Fibroblast of skin of back (primary cell): ENCODE measurements at regions not wholly inside any gene's neighbourhood (a gene's known extent, or its start where the extent isn't known, plus 50 kb on each side); places are given as distances from the start of the nearest gene placed in this dataset.
"Not testable (repeated sequence)": the region's sequence is repeated elsewhere in the genome, so short reads cannot be mapped to it uniquely, and the experiment has no call there.

ENCODE experiments used
- DNase-seq: peaks from one replicate; pipeline ENCODE4 v3.0.0-alpha.2; 2013

- no peak for DNase-seq
These were observed 327.5 kb upstream of the SPHKAP start for GRCh38 chr2:228509021-228509420.

GRCh38 chr2:228507870-228508269 is 326.4 kb upstream of the SPHKAP start:
- no peak for DNase-seq

- DNase-seq, result no peak
These were observed 325.8 kb upstream of the SPHKAP start for GRCh38 chr2:228507231-228507824.

DNA sequence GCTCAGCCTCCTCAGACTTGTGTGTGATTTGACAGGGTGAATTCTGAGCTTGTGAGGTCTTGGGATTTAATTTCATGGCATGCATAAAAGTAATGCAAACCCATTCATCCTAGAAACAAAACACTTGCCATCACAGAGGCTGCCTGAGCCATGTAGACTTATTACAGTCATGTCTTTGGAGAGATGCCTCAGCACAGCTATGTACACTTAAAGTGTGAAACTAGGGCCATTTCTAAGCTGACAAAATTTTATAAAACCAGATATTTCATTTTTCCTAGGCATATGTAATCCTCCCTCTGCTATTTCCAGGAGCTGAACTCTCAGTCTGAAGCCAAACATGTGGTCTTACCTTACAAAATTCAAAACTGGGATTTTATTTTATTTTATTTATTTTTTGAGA is 322.2 kb upstream of the SPHKAP start:
- no peak for DNase-seq

GRCh38 chr2:228493852-228494251 is 312.4 kb upstream of the SPHKAP start:
- no peak for DNase-seq

- no peak for DNase-seq
These were observed 297.5 kb upstream of the SPHKAP start for GRCh38 chr2:228479014-228479413.

DNA sequence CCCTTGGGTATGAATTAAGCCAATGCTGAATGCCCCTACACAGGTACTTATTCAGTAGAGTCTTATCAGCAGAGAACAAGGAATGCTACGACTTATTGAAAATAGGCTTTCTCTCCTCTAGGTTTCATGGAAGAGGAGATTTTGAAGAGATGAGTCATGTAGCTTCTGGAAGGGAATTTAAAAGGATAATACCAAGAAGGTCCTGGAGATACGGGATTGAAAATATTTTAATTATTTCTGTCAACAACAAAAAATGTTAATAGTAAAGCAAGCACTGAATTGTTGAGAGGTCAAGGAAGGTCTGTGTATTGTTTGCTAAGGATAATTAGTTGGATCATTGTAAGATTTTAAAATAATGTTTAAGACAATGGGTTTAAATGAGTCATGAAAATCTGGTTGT is 293.0 kb upstream of the SPHKAP start:
- DNase-seq, result peak; percentile 0

- no peak for DNase-seq
These were observed 288.2 kb upstream of the SPHKAP start for GRCh38 chr2:228469721-228470120.

DNA sequence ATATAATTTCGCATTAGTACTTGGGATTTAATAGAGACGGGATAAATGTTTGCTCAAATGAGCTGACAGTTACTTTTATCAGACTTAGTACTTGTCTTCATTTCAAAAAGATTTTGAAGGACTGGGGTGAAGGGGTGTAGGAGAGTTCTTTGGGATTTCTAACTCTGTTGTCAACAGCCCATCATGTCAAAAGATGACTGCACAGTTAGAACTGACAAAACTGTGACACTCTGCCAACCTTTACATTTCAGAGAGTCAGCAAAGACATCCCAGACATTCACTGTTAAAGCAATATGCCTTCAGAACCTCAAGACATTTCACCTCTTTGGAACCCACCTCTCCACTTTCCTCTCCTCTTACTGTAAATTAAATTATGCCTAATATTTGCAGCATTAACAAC is 285.4 kb upstream of the SPHKAP start:
- no peak for DNase-seq

DNA sequence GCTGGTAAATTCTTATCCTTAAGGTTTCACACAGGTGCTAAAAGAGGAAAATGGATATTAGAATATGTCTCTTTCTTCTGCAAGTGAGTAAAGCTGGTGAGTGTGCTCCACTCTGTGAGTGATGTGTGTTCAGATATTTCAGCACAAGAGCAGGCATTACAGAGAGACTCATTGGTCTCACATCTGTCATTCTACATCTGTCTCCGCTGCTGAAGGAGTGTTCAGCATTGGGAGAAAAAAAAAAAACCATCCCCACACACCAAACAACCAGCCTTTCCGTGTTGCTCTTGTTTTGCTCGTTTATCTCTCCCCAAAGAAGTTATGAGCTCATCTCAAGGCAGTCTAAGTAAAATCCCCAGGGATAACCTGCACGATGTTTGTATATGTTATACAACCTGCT is 283.9 kb upstream of the SPHKAP start:
- no peak for DNase-seq

- DNase-seq, result no peak
These were observed 276.9 kb upstream of the SPHKAP start for GRCh38 chr2:228458364-228458763.

GRCh38 chr2:228447266-228447915 is 265.9 kb upstream of the SPHKAP start:
- DNase-seq, result no peak

- no peak for DNase-seq
These were observed 265.2 kb upstream of the SPHKAP start for GRCh38 chr2:228446734-228447133.

DNA sequence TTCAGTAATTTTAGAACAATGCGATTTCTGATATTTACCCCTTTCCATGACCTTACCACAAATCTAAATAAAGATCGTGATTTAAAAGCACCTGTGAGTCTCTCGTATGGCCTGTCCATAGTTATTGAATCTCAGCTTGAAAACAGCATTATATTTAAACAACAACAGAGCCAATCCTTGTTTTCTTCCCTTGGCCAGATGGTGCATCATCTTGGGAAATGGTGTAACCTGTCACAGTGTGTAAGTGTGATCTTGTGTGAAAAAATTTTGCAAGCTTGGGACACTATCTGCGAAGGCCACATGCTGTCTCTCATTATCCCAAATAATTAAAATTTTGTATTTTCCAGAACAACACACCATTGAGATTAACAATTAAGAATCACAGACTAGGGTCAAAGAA is 262.7 kb upstream of the SPHKAP start:
- DNase-seq, result no peak

DNA sequence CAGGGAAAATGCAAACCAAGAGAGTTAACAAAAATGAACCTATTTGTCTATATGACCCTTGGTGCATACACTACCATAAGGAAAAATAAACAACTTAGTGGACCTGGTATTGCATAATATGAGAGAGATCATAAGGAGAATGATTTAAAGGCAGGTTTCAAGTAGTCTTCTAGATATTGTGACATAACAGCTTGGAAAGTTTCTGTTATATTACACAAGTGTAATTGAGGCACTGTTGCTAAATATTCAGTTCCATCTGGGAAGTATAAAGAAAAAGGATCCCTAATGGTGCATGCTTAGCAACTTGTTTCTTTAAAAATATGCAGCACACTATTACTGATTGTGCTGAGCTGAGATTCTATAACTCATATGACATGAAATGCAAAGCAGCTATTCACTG is 252.2 kb upstream of the SPHKAP start:
- DNase-seq, result no peak

- DNase-seq, result no peak
These were observed 250.6 kb upstream of the SPHKAP start for GRCh38 chr2:228432116-228432515.

DNA sequence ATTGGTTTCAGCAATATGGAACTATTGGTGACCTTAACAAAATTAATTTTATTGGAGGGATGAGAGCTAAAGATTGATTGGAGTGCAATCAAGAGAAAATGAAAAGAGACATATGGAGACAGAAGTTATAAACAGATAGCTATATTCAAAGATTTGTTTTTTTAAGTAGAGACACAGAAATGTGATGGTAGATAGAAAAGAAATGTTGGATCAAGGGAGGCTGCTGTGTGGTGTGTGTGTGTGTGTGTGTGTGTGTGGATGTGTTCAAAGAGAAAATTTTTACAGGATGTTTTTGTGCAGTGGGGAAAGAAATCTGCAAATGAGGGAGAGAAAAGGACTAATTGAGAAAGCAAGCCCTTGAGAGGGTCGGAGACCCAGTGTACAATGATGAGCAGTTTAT is 249.5 kb upstream of the SPHKAP start:
- no peak for DNase-seq

DNA sequence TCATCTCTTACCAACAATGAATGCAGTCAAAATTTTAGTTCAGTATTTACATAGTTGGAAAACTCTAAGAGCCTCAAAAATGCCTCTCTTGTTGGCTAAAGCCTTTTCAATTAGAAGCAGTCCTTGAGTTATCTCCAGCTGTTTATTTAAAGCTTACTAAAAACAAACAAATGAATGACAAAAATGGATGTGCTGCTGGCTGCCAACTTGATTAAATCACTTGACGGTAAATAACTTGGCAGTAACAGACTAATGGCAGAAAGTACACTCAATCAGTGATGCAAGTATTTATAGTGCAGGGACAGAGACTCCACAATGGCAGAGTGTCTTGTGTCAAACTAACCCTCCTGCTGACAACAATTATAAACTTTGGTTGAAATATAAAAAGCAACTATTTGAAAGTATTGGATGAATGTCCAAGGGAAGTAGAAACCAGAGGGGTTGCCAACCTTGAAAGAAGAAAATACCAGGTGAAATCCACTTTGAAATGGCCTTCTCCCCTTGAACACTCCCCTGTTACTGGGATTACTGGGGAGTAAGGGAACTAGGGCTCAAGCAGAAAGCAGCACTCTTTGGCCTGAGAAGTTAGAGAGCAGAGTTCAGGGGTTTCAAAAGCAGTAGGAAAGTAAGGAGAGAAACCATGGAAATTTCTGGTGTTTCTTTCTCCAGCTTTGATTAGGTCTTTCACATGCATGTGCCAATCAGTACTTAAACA is 245.2 kb upstream of the SPHKAP start:
- no peak for DNase-seq

DNA sequence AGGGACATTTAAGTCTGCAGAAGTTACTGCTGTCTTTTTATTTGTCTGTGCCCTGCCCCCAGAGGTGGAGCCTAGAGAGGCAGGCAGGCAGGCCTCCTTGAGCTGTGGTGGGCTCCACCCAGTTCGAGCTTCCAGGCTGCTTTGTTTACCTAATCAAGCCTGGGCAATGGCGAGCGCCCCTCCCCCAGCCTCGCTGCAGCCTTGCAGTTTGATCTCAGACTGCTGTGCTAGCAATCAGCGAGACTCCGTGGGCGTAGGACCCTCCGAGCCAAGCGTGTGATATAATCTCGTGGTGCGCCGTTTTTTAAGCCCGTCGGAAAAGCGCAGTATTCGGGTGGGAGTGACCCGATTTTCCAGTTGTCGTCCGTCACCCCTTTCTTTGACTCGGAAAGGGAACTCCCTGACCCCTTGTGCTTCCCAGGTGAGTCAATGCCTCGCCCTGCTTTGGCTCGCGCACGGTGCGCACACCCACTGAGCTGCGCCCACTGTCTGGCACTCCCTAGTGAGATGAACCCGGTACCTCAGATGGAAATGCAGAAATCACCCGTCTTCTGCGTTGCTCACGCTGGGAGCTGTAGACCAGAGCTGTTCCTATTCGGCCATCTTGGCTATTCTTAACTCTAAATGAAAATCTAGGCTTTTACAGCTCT is 244.0 kb upstream of the SPHKAP start:
- DNase-seq, result not testable (repeated sequence)

DNA sequence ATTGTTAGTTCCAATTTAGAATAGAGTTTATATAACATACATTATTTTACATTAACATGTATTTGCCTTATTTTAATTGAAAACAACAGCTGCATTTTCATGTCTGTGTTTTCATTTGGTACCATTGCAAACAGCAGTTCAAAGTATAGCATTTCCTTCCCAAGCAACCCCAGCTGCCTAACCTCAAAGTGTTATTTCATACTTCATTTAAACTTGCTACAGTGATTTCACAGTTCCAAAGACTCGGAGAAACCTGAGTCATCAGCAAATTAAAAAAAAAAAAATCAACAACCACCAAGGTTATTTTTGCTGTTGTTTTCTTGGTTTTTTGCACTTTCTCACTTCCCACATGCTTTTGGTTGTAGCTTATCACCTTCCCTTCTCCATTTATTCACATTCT is 236.5 kb upstream of the SPHKAP start:
- DNase-seq, result no peak

DNA sequence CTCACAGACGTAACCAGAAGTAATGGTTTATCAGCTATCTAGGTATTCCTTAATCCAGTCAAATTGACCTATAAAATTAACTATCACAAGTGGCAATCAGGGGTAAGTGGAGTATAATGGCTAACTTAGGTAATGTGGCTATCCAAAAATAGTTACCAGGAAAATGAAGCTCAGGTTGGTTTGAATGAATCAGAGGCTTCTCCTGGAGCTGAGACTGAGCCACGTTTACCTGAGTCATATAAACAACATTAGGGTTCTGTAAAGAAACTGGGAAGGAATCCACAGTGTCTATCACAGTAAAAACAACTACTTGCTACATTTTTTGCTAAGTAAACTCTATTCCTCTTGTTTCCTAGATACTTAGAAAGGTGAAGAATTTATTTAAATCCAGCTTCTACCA is 236.0 kb upstream of the SPHKAP start:
- no peak for DNase-seq

DNA sequence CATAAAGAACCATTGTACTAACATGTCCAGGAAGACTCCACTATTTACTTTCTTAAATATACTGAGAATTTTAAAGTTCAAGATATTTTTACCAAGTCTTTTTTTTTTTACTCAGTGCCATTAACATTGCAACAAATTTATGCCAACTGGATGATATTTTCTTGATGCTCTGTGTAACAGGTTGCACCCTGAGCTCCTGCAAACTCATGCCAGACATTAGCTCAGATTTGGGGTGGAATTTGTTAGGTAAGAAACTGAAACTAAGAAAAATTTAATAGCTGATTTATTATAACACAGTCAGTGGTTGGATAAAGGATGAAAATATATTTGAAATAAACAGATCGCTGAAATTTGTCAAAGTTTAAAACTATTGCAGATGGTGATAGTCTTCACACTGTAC is 228.6 kb upstream of the SPHKAP start:
- no peak for DNase-seq

- no peak for DNase-seq
These were observed 228.0 kb upstream of the SPHKAP start for GRCh38 chr2:228409493-228409892.
